ENCODE measurements at regions not wholly inside any gene's neighbourhood (a gene's known extent, or its start where the extent isn't known, plus 50 kb on each side); places are given as distances from the start of the nearest gene placed in this dataset.

DNA sequence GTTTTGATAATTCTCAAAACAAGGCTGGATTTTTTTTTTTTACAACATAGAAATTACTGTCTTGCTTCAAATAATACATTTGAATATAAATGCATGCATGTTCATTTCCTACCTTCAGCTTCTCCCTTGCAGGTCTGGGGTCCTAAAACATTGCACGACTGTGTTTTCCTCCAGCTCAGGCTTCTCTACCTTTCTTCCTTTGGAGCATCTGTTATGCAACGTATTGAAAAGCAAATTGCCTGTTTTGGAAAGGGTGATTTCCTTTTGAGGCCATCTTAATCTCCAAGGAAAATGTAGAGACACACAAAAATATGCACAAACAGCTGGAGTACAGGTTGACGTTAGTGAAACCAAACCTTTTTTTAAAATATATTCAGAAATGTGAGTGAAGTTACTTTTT is 115.6 kb upstream of the TLL1 start:
- Histone ChIP-seq H3K9me3 (ENCODE audit: severe bottlenecking) (no peaks in the 10 kb centered on the region), H3K27me3 (ENCODE audit: insufficient read depth, poor library complexity, severe bottlenecking) (no peaks in the 10 kb centered on the region), H3K27ac (ENCODE audit: poor library complexity, severe bottlenecking) (no peak overlapping the region), H3K36me3 (ENCODE audit: low read depth) (no peaks in the 10 kb centered on the region), H3K4me3 (ENCODE audit: severe bottlenecking) (no peak overlapping the region), H3K4me1 (ENCODE audit: insufficient read depth, poor library complexity, severe bottlenecking) (no peaks in the 10 kb centered on the region)
- TF ChIP-seq, protein P1, sequence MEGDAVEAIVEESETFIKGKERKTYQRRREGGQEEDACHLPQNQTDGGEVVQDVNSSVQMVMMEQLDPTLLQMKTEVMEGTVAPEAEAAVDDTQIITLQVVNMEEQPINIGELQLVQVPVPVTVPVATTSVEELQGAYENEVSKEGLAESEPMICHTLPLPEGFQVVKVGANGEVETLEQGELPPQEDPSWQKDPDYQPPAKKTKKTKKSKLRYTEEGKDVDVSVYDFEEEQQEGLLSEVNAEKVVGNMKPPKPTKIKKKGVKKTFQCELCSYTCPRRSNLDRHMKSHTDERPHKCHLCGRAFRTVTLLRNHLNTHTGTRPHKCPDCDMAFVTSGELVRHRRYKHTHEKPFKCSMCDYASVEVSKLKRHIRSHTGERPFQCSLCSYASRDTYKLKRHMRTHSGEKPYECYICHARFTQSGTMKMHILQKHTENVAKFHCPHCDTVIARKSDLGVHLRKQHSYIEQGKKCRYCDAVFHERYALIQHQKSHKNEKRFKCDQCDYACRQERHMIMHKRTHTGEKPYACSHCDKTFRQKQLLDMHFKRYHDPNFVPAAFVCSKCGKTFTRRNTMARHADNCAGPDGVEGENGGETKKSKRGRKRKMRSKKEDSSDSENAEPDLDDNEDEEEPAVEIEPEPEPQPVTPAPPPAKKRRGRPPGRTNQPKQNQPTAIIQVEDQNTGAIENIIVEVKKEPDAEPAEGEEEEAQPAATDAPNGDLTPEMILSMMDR (IDR thresholded peaks at IDR 0.05; ENCODE audit: poor library complexity, severe bottlenecking) = no peak
- ATAC-seq (ENCODE audit: low read depth) (no peak), DNase-seq (ENCODE audit: low spot score) (no peak)

DNA sequence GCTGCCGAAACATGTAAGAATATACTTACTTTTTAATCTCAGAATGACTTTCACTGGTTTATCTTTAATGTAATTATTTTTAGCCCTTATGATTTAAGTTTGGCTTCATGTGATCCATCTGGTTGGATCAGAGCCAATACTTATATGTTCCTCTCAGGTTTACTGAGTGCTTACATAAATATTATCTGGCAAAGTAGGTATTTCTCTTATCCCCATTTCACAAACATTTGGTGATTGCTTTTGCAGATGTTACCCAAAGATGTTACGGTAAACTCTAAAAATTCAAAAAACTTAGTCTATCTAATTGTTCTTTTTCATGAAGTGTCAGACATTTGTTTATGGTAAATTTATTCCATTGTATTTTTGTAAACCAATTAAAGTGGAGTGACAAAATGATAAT is 115.0 kb upstream of the TLL1 start:
- H3K4me1 ChIP-seq (ENCODE audit: insufficient read depth, poor library complexity, severe bottlenecking) = no peaks in the 10 kb centered on the region
- no peaks in the 10 kb centered on the region for H3K9me3 ChIP-seq (ENCODE audit: severe bottlenecking)
- H3K27me3 ChIP-seq (ENCODE audit: insufficient read depth, poor library complexity, severe bottlenecking) = no peaks in the 10 kb centered on the region
- no peak overlapping the region for H3K4me3 ChIP-seq (ENCODE audit: severe bottlenecking)
- no peak overlapping the region for H3K27ac ChIP-seq (ENCODE audit: poor library complexity, severe bottlenecking)
- ATAC-seq (ENCODE audit: low read depth) (no peak), DNase-seq (ENCODE audit: low spot score) (no peak)
- H3K36me3 ChIP-seq (ENCODE audit: low read depth) = no peaks in the 10 kb centered on the region
- TF ChIP-seq, protein P1 (IDR thresholded peaks at IDR 0.05; ENCODE audit: poor library complexity, severe bottlenecking) = no peak

DNA sequence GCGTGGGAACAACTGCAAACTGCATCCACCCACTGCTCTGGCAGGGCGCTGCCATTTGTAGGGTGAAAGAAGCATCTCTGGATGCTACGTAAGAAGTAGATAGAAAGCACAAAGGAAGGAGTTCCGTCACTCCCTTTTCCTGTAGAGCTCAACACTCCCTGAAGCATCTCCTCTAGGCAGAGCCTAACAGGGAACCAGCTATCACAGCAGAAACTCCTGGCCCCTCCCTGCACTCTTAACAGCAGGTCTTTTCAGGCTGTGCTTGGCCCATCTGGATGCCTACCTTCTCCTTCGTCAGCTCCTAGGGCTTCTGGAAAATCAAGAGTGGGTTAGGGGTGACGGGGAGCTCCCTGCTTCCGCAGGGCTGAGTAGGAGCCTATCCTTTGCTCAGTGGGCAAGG is 112.9 kb upstream of the TLL1 start:
- ATAC-seq (ENCODE audit: low read depth) = no peak
- no peak for DNase-seq (ENCODE audit: low spot score)
- no peaks in the 10 kb centered on the region for H3K36me3 ChIP-seq (ENCODE audit: low read depth)
- TF ChIP-seq, protein P1 (IDR thresholded peaks at IDR 0.05; ENCODE audit: poor library complexity, severe bottlenecking) = no peak
- no peaks in the 10 kb centered on the region for H3K27me3 ChIP-seq (ENCODE audit: insufficient read depth, poor library complexity, severe bottlenecking)
- H3K27ac ChIP-seq (ENCODE audit: poor library complexity, severe bottlenecking) = no peak overlapping the region
- H3K9me3 ChIP-seq (ENCODE audit: severe bottlenecking) = no peaks in the 10 kb centered on the region
- no peak overlapping the region for H3K4me3 ChIP-seq (ENCODE audit: severe bottlenecking)
- H3K4me1 ChIP-seq (ENCODE audit: insufficient read depth, poor library complexity, severe bottlenecking) = peaks cover under 1% of the 10 kb centered on the region

DNA sequence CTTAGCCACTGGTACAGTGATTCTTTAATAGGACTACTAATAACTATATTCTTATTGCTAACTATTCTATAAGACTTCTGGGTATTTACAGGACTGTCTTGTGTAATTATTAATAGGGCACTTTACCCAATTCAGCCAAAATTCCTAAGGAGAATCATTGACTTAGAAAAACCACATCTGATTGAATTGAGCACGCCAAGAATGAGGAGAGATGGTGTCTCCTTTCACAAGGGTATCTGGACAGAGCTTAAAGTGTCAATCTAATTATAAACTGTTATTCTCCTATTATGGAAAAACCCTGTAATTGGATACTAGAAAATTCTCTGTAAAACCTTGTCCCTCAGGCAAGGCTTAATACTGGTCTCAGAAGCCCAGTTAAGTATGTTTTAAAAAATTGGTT is 111.1 kb upstream of the TLL1 start:
- TF ChIP-seq, protein P1 (IDR thresholded peaks at IDR 0.05; ENCODE audit: poor library complexity, severe bottlenecking) = no peak
- no peak overlapping the region for H3K4me3 ChIP-seq (ENCODE audit: severe bottlenecking)
- no peaks in the 10 kb centered on the region for H3K27me3 ChIP-seq (ENCODE audit: insufficient read depth, poor library complexity, severe bottlenecking)
- ATAC-seq (ENCODE audit: low read depth) (no peak), DNase-seq (ENCODE audit: low spot score) (no peak)
- no peaks in the 10 kb centered on the region for H3K9me3 ChIP-seq (ENCODE audit: severe bottlenecking)
- H3K36me3 ChIP-seq (ENCODE audit: low read depth) = no peaks in the 10 kb centered on the region
- H3K27ac ChIP-seq (ENCODE audit: poor library complexity, severe bottlenecking) = no peak overlapping the region
- H3K4me1 ChIP-seq (ENCODE audit: insufficient read depth, poor library complexity, severe bottlenecking) = peaks cover 6% of the 10 kb centered on the region

DNA sequence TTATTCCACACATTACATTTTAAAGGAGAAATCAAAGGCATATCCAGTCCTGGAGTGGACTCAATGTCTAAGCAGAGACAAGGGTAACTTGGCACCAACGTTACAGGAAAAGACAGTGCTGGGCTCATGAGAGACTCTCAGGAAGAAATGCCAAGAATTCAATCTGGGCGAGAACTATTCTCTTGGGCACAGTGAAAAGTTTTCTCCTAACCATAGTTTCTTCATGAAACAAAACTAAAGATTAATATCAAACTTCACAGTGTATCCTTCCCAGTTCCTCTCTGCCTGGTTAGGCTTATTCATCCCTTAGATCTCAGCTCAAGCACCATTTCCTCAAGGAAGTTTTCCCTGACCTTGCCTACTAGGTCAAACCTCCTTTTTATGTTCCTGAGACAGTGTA is 109.4 kb upstream of the TLL1 start:
- Histone ChIP-seq H3K4me1 (ENCODE audit: insufficient read depth, poor library complexity, severe bottlenecking) (peaks cover 6% of the 10 kb centered on the region), H3K9me3 (ENCODE audit: severe bottlenecking) (no peaks in the 10 kb centered on the region), H3K27ac (ENCODE audit: poor library complexity, severe bottlenecking) (no peak overlapping the region), H3K27me3 (ENCODE audit: insufficient read depth, poor library complexity, severe bottlenecking) (no peaks in the 10 kb centered on the region), H3K36me3 (ENCODE audit: low read depth) (no peaks in the 10 kb centered on the region), H3K4me3 (ENCODE audit: severe bottlenecking) (no peak overlapping the region)
- no peak for DNase-seq (ENCODE audit: low spot score)
- TF ChIP-seq, protein P1 (IDR thresholded peaks at IDR 0.05; ENCODE audit: poor library complexity, severe bottlenecking) = no peak
- ATAC-seq (ENCODE audit: low read depth) = no peak

Measured in RWPE2 (cell line).